Stimulated activated CD4-positive, alpha-beta T cell treated with anti-CD3 and anti-CD28 coated beads, Interleukin-4, amount 100 ng/mL, for 4 hours (primary cell): ENCODE measurements at regions not wholly inside any gene's neighbourhood (a gene's known extent, or its start where the extent isn't known, plus 50 kb on each side); places are given as distances from the start of the nearest gene placed in this dataset.

ENCODE experiments used
- DNase-seq, 2 experiments: peaks; one replicate each; pipeline ENCODE4 v3.0.0-alpha.2; 2020

- no peak for DNase-seq
These were observed 87.0 kb upstream of the CCNH start for GRCh38 chr5:87499478-87500410.
